ENCODE measurements at regions not wholly inside any gene's neighbourhood (a gene's known extent, or its start where the extent isn't known, plus 50 kb on each side); places are given as distances from the start of the nearest gene placed in this dataset.
"Not testable (repeated sequence)": the region's sequence is repeated elsewhere in the genome, so short reads cannot be mapped to it uniquely, and the experiment has no call there.

GRCh38 chr3:150129166-150129565 lies 158.5 kb upstream of the PFN2 start:
- 54 to 82% (median 67%) methylated on average over 4 of the region's 4 CpGs for WGBS, 4 donors
- intact Hi-C loops (cut with DNase I) = no loop called here
- Histone ChIP-seq H3K27ac (no peak overlapping the region), H3K27me3 (no peaks in the 10 kb centered on the region), H3K9me3 (no peaks in the 10 kb centered on the region), H3K36me3 (no peaks in the 10 kb centered on the region), H3K4me3 (no peak overlapping the region), H3K4me1 (no peaks in the 10 kb centered on the region)
- ATAC-seq (no peak), DNase-seq (no peak)
- TF ChIP-seq POLR2A (IDR thresholded peaks at IDR 0.05) (no peak), CTCF (IDR thresholded peaks at IDR 0.05) (no peak)

- DNase-seq (no peak), ATAC-seq (no peak)
- no peak for TF ChIP-seq CTCF (IDR thresholded peaks at IDR 0.05)
- no peak for TF ChIP-seq POLR2A (IDR thresholded peaks at IDR 0.05)
- Histone ChIP-seq H3K4me1 (no peaks in the 10 kb centered on the region), H3K36me3 (no peaks in the 10 kb centered on the region), H3K4me3 (no peak overlapping the region), H3K9me3 (no peaks in the 10 kb centered on the region), H3K27ac (no peak overlapping the region), H3K27me3 (no peaks in the 10 kb centered on the region)
- WGBS, 4 donors = 55 to 71% (median 57%) methylated on average over 3 of the region's 3 CpGs
- intact Hi-C loops (cut with DNase I) = no loop called here
Observed at GRCh38 chr3:150128126-150128525, 157.4 kb upstream of the PFN2 start.

- Histone ChIP-seq H3K9me3 (peaks cover 0 to 5% (median 0%) of the 10 kb centered on the region in 12 donors), H3K4me1 (no peaks in the 10 kb centered on the region), H3K27me3 (no peaks in the 10 kb centered on the region), H3K4me3 (no peak overlapping the region), H3K36me3 (no peaks in the 10 kb centered on the region), H3K27ac (no peak overlapping the region)
- ATAC-seq (no peak), DNase-seq (no peak)
- TF ChIP-seq POLR2A (IDR thresholded peaks at IDR 0.05) (no peak), CTCF (IDR thresholded peaks at IDR 0.05) (no peak)
- intact Hi-C loops (cut with DNase I) = no loop called here
- 73 to 84% (median 76%) methylated on average over 7 of the region's 7 CpGs for WGBS, 4 donors
Observed at GRCh38 chr3:150127011-150127490, 156.4 kb upstream of the PFN2 start.

GRCh38 chr3:150124142-150124541 lies 153.4 kb upstream of the PFN2 start:
- no peak overlapping the region for H3K4me3 ChIP-seq
- H3K4me1 ChIP-seq = no peaks in the 10 kb centered on the region
- ATAC-seq (no peak), DNase-seq (no peak)
- WGBS, 4 donors = 89 to 95% (median 92%) methylated on average over 2 of the region's 2 CpGs
- intact Hi-C loops (cut with DNase I) = no loop called here
- no peaks in the 10 kb centered on the region for H3K27me3 ChIP-seq
- H3K27ac ChIP-seq = no peak overlapping the region
- H3K9me3 ChIP-seq = peaks cover 0 to 6% (median 0%) of the 10 kb centered on the region in 12 donors
- no peaks in the 10 kb centered on the region for H3K36me3 ChIP-seq
- no peak for TF ChIP-seq POLR2A (IDR thresholded peaks at IDR 0.05)
- TF ChIP-seq CTCF (IDR thresholded peaks at IDR 0.05) = no peak

GRCh38 chr3:150123249-150123648 lies 152.6 kb upstream of the PFN2 start:
- H3K27me3 ChIP-seq; H3K27ac ChIP-seq; intact Hi-C loops (cut with DNase I); H3K36me3 ChIP-seq; H3K9me3 ChIP-seq; ATAC-seq; H3K4me1 ChIP-seq; DNase-seq; H3K4me3 ChIP-seq: not testable (repeated sequence)
- 65 to 75% (median 69%) methylated on average over 2 of the region's 2 CpGs for WGBS, 4 donors
